Ishikawa (cell line): ENCODE measurements at regions not wholly inside any gene's neighbourhood (a gene's known extent, or its start where the extent isn't known, plus 50 kb on each side); places are given as distances from the start of the nearest gene placed in this dataset.

Source experiments
- CEBPB ChIP-seq: IDR thresholded peaks from 2 replicates; pipeline ENCODE4 v1.6.1; 2012
- CREB1 ChIP-seq: IDR thresholded peaks from 2 replicates; pipeline ENCODE4 v1.6.1; 2012; ENCODE audit warnings: low read depth
- EGR1 ChIP-seq: IDR thresholded peaks from 2 replicates; pipeline ENCODE4 v1.6.1; 2012
- EP300 ChIP-seq: IDR thresholded peaks from 2 replicates; pipeline ENCODE4 v1.6.1; 2012; ENCODE audit warnings: borderline replicate concordance
- FOXM1 ChIP-seq: IDR thresholded peaks from 2 replicates; pipeline ENCODE4 v1.6.1; 2012; ENCODE audit warnings: low read depth, borderline replicate concordance
- NFIC ChIP-seq: IDR thresholded peaks from 2 replicates; pipeline ENCODE4 v1.6.1; 2012
- RAD21 ChIP-seq: IDR thresholded peaks from 2 replicates; pipeline ENCODE4 v1.6.1; 2012; ENCODE audit warnings: low read depth
- REST ChIP-seq: IDR thresholded peaks from 2 replicates; pipeline ENCODE4 v1.6.1; 2012; ENCODE audit warnings: low read depth, mild to moderate bottlenecking
- TAF1 ChIP-seq: IDR thresholded peaks from 2 replicates; pipeline ENCODE4 v1.6.1; 2012; ENCODE audit warnings: low read depth, mild to moderate bottlenecking
- TCF12 ChIP-seq: IDR thresholded peaks from 2 replicates; pipeline ENCODE4 v1.6.1; 2012; ENCODE audit warnings: low read depth
- TEAD4 ChIP-seq: IDR thresholded peaks from 2 replicates; pipeline ENCODE4 v1.6.1; 2012
- USF1 ChIP-seq: IDR thresholded peaks from 2 replicates; pipeline ENCODE4 v1.6.1; 2012
- YY1 ChIP-seq: IDR thresholded peaks from 2 replicates; pipeline ENCODE4 v1.6.1; 2012; ENCODE audit warnings: low read depth
- ZBTB7A ChIP-seq: IDR thresholded peaks from 2 replicates; pipeline ENCODE4 v1.6.1; 2012; ENCODE audit warnings: low read depth
- TF ChIP-seq, protein P1 (sequence below): IDR thresholded peaks from 2 replicates; pipeline ENCODE4 v1.6.1; 2012

DNA sequence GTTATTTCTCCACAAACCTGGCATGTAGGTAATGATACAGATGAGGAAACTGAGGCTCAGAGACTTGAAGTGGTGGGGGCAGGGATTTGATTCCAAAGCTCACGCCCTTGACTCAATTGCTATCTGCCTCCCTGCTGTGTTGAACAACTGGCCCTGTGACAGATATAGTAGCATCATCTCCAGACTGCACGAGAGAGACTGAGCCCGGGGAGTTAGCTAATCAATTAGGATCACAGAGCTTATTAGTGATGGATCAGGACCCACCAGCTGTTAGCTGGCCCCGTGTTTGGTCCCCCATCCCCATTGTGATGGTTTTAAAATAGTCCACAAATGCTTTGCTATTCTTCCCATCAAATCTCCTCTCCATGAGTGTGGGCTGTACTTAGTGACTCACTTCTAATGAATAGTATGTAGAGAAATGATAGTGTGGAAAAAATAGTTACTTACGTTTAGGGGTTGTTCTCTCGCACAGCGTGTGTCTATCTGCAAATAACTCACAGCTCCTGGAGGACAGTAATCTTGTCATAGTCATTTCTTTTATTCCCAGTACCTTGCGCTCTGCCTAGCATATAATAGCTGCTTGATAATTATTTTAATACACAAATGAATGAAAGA, 74.4 kb upstream of the KLF13 start:
- TF ChIP-seq USF1 (no peak), ZBTB7A (no peak), TCF12 (no peak), CREB1 (no peak), RAD21 (no peak), YY1 (no peak), REST (no peak), TAF1 (no peak), EP300 (no peak), CEBPB (no peak), EGR1 (no peak), FOXM1 (no peak), NFIC (no peak), TEAD4 (no peak)
- TF ChIP-seq, protein P1, sequence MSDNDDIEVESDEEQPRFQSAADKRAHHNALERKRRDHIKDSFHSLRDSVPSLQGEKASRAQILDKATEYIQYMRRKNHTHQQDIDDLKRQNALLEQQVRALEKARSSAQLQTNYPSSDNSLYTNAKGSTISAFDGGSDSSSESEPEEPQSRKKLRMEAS: no peak

- TF ChIP-seq YY1 (no peak), REST (no peak), FOXM1 (no peak), TCF12 (no peak), CEBPB (no peak), TEAD4 (no peak), CREB1 (no peak)
- TF ChIP-seq, protein P1: no peak
Observed at GRCh38 chr15:31254431-31255175, 72.0 kb upstream of the KLF13 start.

GRCh38 chr15:31255176-31255510, 71.5 kb upstream of the KLF13 start:
- TF ChIP-seq FOXM1: no peak
- no peak for TF ChIP-seq USF1
- TF ChIP-seq TEAD4: no peak
- TF ChIP-seq YY1: no peak
- no peak for TF ChIP-seq EP300
- TF ChIP-seq TAF1: no peak
- no peak for TF ChIP-seq ZBTB7A
- no peak for TF ChIP-seq RAD21

- no peak for TF ChIP-seq TEAD4
- no peak for TF ChIP-seq EP300
- TF ChIP-seq EGR1: no peak
- TF ChIP-seq TCF12: no peak
- TF ChIP-seq FOXM1: no peak
- TF ChIP-seq NFIC: no peak
- TF ChIP-seq YY1: no peak
- TF ChIP-seq TAF1: no peak
- TF ChIP-seq CREB1: no peak
- TF ChIP-seq, protein P1: no peak
- no peak for TF ChIP-seq USF1
- no peak for TF ChIP-seq RAD21
- no peak for TF ChIP-seq REST
- no peak for TF ChIP-seq CEBPB
- no peak for TF ChIP-seq ZBTB7A
Observed at GRCh38 chr15:31255732-31256377, 70.8 kb upstream of the KLF13 start.
